ENCODE measurements at regions not wholly inside any gene's neighbourhood (a gene's known extent, or its start where the extent isn't known, plus 50 kb on each side); places are given as distances from the start of the nearest gene placed in this dataset.

GRCh38 chr20:55273149-55273548, 732.2 kb downstream of the CBLN4 start:
- Histone ChIP-seq H4K20me1 (ENCODE audit: insufficient read depth, poor library complexity, severe bottlenecking) (no peaks in the 10 kb centered on the region), H3K9me3 (ENCODE audit: low read depth) (no peaks in the 10 kb centered on the region), H3K9me2 (replicated peaks; ENCODE audit: insufficient read depth) (no peaks in the 10 kb centered on the region), H3K27me3 (no peaks in the 10 kb centered on the region), H3K4me3 (no peak overlapping the region), H3K27ac (no peak overlapping the region), H3K4me1 (ENCODE audit: insufficient read depth) (no peaks in the 10 kb centered on the region), H3K79me2 (no peaks in the 10 kb centered on the region), H3K4me2 (no peak overlapping the region), H3K36me3 (replicated peaks; ENCODE audit: insufficient read depth, low read depth) (no peaks in the 10 kb centered on the region), H2AFZ (no peak overlapping the region)
- TF ChIP-seq EZH2phosphoT487 (IDR thresholded peaks at IDR 0.05; ENCODE audit: low read depth, severe bottlenecking, unreplicated experiment) (no peak), EZH2 (IDR thresholded peaks at IDR 0.05; ENCODE audit: borderline replicate concordance) (no peak)
- TF ChIP-seq, protein P1, sequence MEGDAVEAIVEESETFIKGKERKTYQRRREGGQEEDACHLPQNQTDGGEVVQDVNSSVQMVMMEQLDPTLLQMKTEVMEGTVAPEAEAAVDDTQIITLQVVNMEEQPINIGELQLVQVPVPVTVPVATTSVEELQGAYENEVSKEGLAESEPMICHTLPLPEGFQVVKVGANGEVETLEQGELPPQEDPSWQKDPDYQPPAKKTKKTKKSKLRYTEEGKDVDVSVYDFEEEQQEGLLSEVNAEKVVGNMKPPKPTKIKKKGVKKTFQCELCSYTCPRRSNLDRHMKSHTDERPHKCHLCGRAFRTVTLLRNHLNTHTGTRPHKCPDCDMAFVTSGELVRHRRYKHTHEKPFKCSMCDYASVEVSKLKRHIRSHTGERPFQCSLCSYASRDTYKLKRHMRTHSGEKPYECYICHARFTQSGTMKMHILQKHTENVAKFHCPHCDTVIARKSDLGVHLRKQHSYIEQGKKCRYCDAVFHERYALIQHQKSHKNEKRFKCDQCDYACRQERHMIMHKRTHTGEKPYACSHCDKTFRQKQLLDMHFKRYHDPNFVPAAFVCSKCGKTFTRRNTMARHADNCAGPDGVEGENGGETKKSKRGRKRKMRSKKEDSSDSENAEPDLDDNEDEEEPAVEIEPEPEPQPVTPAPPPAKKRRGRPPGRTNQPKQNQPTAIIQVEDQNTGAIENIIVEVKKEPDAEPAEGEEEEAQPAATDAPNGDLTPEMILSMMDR (IDR thresholded peaks at IDR 0.05; ENCODE audit: poor library complexity) = no peak
- no peak for DNase-seq (ENCODE audit: low spot score)

GRCh38 chr20:55271371-55271770, 733.9 kb downstream of the CBLN4 start:
- Histone ChIP-seq H4K20me1 (ENCODE audit: insufficient read depth, poor library complexity, severe bottlenecking) (no peaks in the 10 kb centered on the region), H3K36me3 (replicated peaks; ENCODE audit: insufficient read depth, low read depth) (no peaks in the 10 kb centered on the region), H3K4me3 (no peak overlapping the region), H3K27me3 (no peaks in the 10 kb centered on the region), H3K9me3 (ENCODE audit: low read depth) (no peaks in the 10 kb centered on the region), H3K4me2 (no peak overlapping the region), H3K27ac (no peak overlapping the region), H3K79me2 (no peaks in the 10 kb centered on the region), H3K4me1 (ENCODE audit: insufficient read depth) (no peaks in the 10 kb centered on the region), H2AFZ (no peak overlapping the region), H3K9me2 (replicated peaks; ENCODE audit: insufficient read depth) (no peaks in the 10 kb centered on the region)
- DNase-seq (ENCODE audit: low spot score) = no peak
- TF ChIP-seq, protein P1 (IDR thresholded peaks at IDR 0.05; ENCODE audit: poor library complexity) = no peak
- TF ChIP-seq EZH2 (IDR thresholded peaks at IDR 0.05; ENCODE audit: borderline replicate concordance) = no peak
- TF ChIP-seq EZH2phosphoT487 (IDR thresholded peaks at IDR 0.05; ENCODE audit: low read depth, severe bottlenecking, unreplicated experiment) = no peak
- WGBS (ENCODE audit: low lambda C conversion rate, missing lambda C conversion rate) = 89% methylated on average over 2 of the region's 2 CpGs

DNA sequence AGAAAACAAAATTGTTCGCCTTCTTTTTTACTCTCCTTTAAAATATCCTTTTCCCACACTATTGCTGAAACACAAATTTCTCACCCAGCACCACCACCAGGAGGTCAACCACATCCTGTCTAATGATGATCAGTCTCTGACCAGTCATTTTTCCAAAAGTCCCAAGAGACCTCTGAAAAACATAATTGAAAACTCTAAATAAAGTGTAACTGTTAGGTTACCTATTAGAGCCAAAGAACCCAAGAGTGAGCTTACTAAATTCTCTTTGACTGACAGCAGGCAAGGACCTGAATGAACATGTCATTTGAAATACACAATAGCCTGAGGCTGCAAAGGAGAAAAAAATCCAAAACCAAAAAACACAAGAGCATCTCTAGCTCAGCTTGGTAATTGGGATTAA, 735.4 kb downstream of the CBLN4 start:
- DNase-seq (ENCODE audit: low spot score) = no peak
- Histone ChIP-seq H3K79me2 (no peaks in the 10 kb centered on the region), H3K4me3 (no peak overlapping the region), H3K9me2 (replicated peaks; ENCODE audit: insufficient read depth) (no peaks in the 10 kb centered on the region), H3K27ac (no peak overlapping the region), H3K36me3 (replicated peaks; ENCODE audit: insufficient read depth, low read depth) (no peaks in the 10 kb centered on the region), H2AFZ (no peak overlapping the region), H4K20me1 (ENCODE audit: insufficient read depth, poor library complexity, severe bottlenecking) (no peaks in the 10 kb centered on the region), H3K4me2 (no peak overlapping the region), H3K27me3 (no peaks in the 10 kb centered on the region), H3K4me1 (ENCODE audit: insufficient read depth) (no peaks in the 10 kb centered on the region), H3K9me3 (ENCODE audit: low read depth) (no peaks in the 10 kb centered on the region)
- 97% methylated on average over 1 of the region's 1 CpG for WGBS (ENCODE audit: low lambda C conversion rate, missing lambda C conversion rate)
- TF ChIP-seq EZH2 (IDR thresholded peaks at IDR 0.05; ENCODE audit: borderline replicate concordance) (no peak), EZH2phosphoT487 (IDR thresholded peaks at IDR 0.05; ENCODE audit: low read depth, severe bottlenecking, unreplicated experiment) (no peak)
- TF ChIP-seq, protein P1 (IDR thresholded peaks at IDR 0.05; ENCODE audit: poor library complexity) = no peak

GRCh38 chr20:55266361-55266760, 739.0 kb downstream of the CBLN4 start:
- Histone ChIP-seq H3K4me2 (no peak overlapping the region), H3K4me1 (ENCODE audit: insufficient read depth) (no peaks in the 10 kb centered on the region), H3K27me3 (no peaks in the 10 kb centered on the region), H3K36me3 (replicated peaks; ENCODE audit: insufficient read depth, low read depth) (no peaks in the 10 kb centered on the region), H3K4me3 (no peak overlapping the region), H3K79me2 (no peaks in the 10 kb centered on the region), H3K27ac (no peak overlapping the region), H3K9me2 (replicated peaks; ENCODE audit: insufficient read depth) (no peaks in the 10 kb centered on the region), H3K9me3 (ENCODE audit: low read depth) (no peaks in the 10 kb centered on the region), H2AFZ (no peak overlapping the region), H4K20me1 (ENCODE audit: insufficient read depth, poor library complexity, severe bottlenecking) (no peaks in the 10 kb centered on the region)
- WGBS (ENCODE audit: low lambda C conversion rate, missing lambda C conversion rate) = 88% methylated on average over 1 of the region's 1 CpG
- TF ChIP-seq, protein P1 (IDR thresholded peaks at IDR 0.05; ENCODE audit: poor library complexity) = no peak
- no peak for TF ChIP-seq EZH2phosphoT487 (IDR thresholded peaks at IDR 0.05; ENCODE audit: low read depth, severe bottlenecking, unreplicated experiment)
- TF ChIP-seq EZH2 (IDR thresholded peaks at IDR 0.05; ENCODE audit: borderline replicate concordance) = no peak
- DNase-seq (ENCODE audit: low spot score) = no peak
